T-helper 2 cell treated with Interferon-gamma antibody and Interleukin-4, amounts not matched to agents 100 ng/mL and 5 ng/mL, for 36 hours (primary cell): ENCODE measurements at regions not wholly inside any gene's neighbourhood (a gene's known extent, or its start where the extent isn't known, plus 50 kb on each side); places are given as distances from the start of the nearest gene placed in this dataset.
"Not testable (repeated sequence)": the region's sequence is repeated elsewhere in the genome, so short reads cannot be mapped to it uniquely, and the experiment has no call there.

ENCODE experiments used
- intact Hi-C: fragments of 100-400 bp; cut with micrococcal nuclease; formaldehyde crosslinking; loops from one replicate; pipeline ENCODE4 v1.15.1; 2023

GRCh38 chr12:131533139-131533538 is 177.8 kb upstream of the SFSWAP start:
- intact Hi-C loops: no loop called here

DNA sequence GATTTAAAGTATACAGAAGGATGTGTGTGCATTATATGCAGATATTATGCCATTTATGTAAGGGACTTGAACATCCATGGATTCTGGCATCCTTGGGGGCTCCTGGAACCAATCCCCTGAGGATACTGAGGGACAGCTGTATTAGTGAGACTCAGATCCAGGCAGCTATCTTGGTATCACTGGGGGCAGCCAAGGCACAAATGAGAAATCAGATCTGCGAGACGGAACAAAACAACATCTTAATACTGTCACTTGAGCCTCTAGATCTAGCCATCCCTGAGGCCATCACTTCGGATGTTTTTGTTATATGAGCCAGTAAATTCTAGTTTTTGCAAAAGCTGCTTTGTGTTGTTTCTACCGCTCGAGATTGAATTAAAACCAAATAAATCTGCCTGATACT is 175.1 kb upstream of the SFSWAP start:
- intact Hi-C loops: no loop called here

DNA sequence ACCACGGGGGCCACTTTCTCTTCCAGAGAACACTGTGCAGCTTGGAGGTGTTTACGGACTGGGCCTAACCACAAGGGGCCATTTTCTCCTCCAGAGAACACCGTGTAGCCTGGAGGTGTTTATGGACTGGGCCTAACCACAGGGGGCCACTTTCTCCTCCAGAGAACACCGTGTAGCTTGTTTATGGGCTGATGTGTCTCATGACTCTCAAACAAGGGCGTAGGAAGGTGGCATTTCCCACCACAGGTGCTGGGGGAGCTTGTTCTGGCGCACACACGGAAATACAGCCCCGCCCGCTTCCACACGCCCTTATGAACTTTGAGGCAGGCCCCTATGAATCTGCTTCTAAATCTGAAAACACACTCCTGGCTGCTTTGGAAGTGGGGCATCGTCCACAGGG is 174.6 kb upstream of the SFSWAP start:
- intact Hi-C loops: no loop called here

DNA sequence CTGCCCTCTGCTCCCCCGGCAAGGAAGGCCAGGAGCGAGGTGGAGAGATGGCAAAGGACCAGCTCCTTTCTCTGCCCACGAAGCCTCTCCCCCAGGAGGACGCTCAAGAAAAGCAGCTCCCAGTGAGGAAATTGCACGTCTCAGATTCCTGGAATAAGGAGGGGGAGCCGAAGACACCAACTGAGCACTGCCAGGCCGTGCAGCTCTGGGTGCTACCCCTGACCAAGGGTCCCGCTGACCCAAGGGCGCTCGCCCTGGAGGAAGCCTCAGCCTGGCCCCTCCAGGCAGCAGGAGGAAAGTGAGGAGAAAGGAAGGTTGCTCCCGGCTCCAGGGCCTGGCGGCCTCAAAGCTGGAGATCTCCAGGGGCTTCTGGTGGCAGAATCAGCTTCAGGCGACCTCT is 174.1 kb upstream of the SFSWAP start:
- intact Hi-C loops: no loop called here

- intact Hi-C loops: no loop called here
Measured at GRCh38 chr12:131537267-131537958, 173.5 kb upstream of the SFSWAP start.

DNA sequence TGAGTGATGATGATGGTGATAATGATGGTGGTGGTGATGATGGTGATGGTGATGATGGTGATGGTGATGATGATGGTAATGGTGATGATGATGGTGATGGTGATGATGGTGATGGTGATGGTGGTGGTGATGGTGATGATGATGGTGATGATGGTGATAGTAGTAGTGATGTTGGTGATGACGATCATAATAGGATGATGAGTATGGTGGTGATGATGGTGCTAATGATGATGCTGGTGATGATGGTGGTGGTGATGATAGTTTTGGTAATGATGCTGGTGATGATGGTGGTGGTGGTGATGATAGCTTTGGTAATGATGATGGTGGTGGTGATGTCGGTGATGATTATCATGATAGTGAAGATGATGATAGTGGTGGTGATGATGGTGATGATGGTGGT is 171.5 kb upstream of the SFSWAP start:
- intact Hi-C loops: no loop called here

GRCh38 chr12:131540138-131540623 is 170.7 kb upstream of the SFSWAP start:
- intact Hi-C loops: no loop called here

DNA sequence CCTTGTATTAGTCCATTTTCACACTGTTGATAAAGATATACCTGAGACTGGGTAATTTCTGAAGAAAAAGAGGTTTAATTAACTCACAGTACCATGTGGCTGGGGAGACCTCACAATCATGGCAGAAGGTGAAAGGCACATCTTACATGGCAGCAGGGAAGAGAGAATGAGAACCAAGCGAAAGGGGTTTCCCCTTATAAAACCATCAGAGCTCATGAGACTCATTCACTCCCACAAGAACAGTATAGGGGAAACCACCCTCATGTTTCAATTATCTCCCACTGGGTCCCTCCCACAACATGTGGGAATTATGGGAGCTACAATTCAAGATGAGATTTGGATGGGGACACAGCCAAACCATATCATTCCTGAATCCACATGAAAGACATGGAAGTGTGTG is 169.4 kb upstream of the SFSWAP start:
- intact Hi-C loops: not testable (repeated sequence)

GRCh38 chr12:131542351-131542750 is 168.5 kb upstream of the SFSWAP start:
- intact Hi-C loops: no loop called here

DNA sequence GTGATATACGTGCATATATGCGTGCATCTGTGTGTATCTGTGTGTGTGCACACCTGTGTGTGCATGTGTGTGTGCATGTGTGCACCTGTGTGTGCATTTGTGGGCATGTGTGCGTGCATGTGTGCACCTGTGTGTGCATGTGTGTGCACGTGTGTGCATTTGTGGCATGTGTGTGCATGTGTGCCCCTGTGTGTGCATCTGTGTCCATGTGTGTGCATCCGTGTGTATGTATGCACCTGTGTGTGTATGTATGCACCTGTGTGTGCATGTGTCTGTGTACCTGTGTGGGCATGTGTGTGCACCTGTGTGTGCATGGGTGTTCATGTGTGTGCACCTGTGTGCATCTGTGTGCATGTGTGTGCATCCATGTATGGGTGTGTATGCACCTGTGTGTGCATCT is 167.8 kb upstream of the SFSWAP start:
- intact Hi-C loops: no loop called here

- intact Hi-C loops: no loop called here
Measured at GRCh38 chr12:131547555-131547954, 163.3 kb upstream of the SFSWAP start.

DNA sequence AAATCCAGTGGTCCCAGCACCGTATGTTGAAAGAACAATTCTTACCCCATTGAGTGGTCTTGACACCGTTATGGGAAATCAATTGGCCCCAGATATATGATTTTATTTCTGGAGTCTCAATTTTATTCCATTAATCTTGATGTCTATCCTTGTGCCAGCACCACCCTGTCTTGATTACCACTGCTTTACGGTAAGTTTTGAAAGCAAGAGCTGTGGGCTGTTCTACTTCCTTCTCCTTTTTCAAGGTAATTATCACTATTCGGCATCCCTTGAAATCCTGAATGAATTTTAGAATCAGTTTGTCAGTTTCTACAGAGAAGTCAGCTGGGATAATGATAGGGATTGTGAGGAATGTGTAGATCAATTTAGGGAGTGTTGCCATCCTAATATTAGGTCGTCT is 160.8 kb upstream of the SFSWAP start:
- intact Hi-C loops: no loop called here

DNA sequence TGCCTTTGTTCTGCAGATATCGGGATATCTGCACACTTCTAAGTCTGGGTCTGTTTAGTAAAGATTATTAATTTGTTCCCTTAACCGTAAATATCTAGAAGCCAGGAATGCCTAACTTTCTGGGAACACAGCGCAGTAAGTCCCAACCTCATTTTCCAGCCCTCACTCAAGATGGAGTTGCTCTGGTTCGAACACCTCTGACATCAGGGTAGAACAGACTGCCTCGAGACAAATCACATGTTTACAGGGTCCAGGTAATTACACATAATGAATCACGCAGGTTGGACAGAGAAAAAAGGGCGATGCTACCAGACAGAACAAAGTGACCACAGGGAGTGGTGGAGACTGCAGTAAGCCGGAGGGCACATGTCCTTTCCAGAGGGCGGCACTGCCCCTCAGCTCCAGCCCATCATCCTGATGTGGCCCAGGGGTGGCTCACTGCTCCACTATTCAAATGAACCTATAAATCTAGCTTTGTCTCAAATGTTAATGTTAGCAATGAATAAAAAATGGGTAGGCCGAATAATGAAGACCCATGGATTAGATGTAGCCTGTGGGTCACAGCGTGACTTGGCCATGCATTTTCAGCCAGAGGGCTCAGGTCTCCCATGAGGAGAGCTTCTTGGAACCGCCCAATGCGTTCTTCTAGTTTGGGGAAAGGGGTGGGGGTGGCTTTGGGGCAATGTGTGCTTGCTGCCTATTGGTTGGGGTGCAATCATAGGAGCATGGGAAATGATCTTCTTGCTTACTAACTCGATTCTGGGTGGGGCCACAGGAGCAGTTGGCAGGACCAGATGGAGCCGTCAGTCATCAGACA is 159.0 kb upstream of the SFSWAP start:
- intact Hi-C loops: no loop called here

DNA sequence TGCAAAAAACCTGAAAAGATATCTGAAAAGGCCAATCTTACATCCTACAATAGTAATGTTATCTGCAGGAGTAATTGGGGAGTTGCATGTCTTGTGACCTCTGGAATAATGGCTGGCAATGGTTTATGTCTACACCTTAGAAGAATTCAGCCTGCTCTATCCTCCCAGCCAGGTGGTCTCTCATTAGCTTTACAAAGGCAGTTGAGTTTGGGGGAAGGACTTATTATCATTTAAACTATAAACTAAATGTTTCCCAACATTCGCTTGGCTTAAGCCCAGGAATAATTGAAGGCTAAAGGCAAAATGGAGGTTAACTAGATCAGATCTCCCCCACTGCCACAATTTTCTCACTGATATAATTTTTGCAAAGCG is 158.4 kb upstream of the SFSWAP start:
- intact Hi-C loops: no loop called here

DNA sequence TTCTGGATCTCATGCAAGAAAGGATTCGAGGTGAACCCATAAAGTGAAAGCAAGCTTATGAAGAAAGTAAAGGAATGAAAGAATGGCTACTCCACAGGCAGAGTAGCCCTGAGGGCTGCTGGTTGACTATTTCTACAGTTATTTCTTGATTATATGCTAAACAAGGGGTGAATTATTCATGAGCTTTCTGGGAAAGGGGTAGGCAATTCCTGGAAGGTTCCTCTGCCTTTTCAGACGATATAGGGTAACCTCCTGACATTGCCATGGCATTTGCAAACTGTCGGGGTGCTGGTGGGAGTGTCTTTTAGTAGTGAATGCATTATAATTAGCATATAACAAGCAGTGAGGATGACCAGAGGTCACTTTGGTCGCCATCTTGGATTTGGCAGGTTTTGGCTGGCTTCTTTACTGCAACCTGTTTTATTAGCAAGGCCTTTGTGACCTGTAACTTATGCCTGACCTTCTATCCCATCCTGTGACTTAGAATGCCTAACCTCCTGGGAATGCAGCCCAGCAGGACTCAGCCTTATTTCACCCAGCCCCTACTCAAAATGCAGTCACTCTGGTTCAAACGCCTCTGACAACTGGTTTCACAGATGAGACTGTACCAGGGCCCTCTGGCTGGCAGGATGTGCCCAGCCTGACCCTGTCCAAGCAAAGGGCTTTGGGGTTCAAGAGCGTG is 157.7 kb upstream of the SFSWAP start:
- intact Hi-C loops: no loop called here

DNA sequence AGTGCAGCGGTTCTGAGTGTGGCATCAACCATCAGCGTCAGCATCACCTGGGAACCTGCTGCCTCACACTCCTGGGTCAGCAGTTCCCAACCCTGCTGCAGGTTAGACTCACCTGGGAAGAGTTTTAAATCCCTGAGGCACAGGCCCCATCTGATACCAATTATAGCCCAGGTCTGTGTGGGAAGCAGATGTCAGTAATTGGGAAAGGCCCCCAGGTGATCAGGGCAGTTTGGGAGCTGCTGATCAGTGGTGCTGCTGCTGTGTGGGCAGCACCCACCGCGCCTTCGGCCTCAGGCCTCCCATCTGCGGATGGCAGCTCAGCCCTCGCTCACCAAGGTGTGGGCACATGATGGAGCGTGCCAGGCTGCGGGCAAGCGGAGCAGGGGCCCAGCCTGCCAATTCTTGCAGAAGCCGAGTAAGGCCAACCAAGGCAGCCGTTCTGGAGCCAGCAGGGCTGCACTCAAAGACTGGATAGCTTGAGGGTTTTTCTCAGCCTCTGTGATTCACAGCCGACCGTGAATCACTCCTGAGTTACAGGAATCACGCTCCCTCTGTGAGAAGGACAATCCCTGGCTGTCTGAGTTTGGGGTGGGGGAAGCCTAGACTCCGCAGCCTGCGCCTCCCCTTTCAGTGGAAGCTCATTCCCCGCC is 155.6 kb upstream of the SFSWAP start:
- intact Hi-C loops: no loop called here

GRCh38 chr12:131555866-131556265 is 155.0 kb upstream of the SFSWAP start:
- intact Hi-C loops: no loop called here

GRCh38 chr12:131557078-131557709 is 153.7 kb upstream of the SFSWAP start:
- intact Hi-C loops: no loop called here

GRCh38 chr12:131559517-131560516 is 151.1 kb upstream of the SFSWAP start:
- intact Hi-C loops: no loop called here

DNA sequence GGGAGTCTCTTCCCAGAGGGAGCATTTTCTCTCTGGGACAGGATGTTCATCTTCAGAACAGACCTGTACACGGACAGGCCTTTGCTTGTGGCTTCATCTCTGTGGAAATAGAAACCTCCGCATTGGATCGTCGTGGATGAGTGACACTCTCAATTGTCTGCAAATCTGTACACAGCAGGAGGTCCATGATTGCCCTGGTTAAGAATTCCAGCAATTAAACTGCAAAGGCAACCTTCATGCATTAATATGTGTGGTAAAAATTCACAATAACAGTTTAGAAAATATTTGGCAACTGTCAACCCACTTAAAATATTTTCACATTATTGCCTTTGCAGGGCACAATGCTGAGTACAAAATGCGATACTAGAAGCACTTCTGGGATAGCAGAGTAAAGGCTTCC is 149.8 kb upstream of the SFSWAP start:
- intact Hi-C loops: no loop called here
